ENCODE measurements at regions not wholly inside any gene's neighbourhood (a gene's known extent, or its start where the extent isn't known, plus 50 kb on each side); places are given as distances from the start of the nearest gene placed in this dataset.

DNA sequence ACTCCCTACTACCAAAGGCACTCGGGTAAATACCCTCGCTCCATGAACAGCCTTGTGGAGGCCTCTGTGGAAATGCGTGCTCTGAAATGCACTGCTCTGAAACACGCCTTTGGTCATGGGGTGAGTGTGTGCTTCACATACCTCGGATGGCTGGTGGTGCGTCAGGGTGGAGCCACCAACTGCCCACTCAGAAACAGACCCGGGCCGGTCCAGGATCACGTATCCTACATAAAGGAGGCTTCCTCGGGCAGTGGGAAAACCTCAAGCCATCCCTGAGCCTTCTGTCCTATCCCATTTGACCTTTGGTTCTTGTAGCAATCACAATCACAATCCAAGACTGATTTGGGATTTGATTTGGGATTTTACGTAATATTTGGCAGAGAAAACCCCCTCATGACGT lies 53.5 kb upstream of the ZNF516 start:
- TF ChIP-seq POLR2A (IDR thresholded peaks at IDR 0.05), result no peak
- TF ChIP-seq, protein P1, sequence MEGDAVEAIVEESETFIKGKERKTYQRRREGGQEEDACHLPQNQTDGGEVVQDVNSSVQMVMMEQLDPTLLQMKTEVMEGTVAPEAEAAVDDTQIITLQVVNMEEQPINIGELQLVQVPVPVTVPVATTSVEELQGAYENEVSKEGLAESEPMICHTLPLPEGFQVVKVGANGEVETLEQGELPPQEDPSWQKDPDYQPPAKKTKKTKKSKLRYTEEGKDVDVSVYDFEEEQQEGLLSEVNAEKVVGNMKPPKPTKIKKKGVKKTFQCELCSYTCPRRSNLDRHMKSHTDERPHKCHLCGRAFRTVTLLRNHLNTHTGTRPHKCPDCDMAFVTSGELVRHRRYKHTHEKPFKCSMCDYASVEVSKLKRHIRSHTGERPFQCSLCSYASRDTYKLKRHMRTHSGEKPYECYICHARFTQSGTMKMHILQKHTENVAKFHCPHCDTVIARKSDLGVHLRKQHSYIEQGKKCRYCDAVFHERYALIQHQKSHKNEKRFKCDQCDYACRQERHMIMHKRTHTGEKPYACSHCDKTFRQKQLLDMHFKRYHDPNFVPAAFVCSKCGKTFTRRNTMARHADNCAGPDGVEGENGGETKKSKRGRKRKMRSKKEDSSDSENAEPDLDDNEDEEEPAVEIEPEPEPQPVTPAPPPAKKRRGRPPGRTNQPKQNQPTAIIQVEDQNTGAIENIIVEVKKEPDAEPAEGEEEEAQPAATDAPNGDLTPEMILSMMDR (IDR thresholded peaks at IDR 0.05), result no peak

Measured in adrenal gland (tissue), 5 donors.